ENCODE measurements at regions not wholly inside any gene's neighbourhood (a gene's known extent, or its start where the extent isn't known, plus 50 kb on each side); places are given as distances from the start of the nearest gene placed in this dataset.

GRCh38 chr1:228664399-228664914 is 70.8 kb upstream of the RHOU start:
- no peak for TF ChIP-seq POLR2A (IDR thresholded peaks at IDR 0.05; ENCODE audit: low read length)
- TF ChIP-seq GATA1 (IDR thresholded peaks at IDR 0.05; ENCODE audit: low read depth, low read length) = no peak
